Suprapubic skin (tissue), 3 donors: ENCODE measurements at regions not wholly inside any gene's neighbourhood (a gene's known extent, or its start where the extent isn't known, plus 50 kb on each side); places are given as distances from the start of the nearest gene placed in this dataset.

Source experiments
- CTCF ChIP-seq, 2 donors: fragments of 200-600 bp in 1 of 2; fragments of 450-650 bp in 1 of 2; sonication (generic) in 1 of 2; IDR thresholded peaks; one replicate each; pipeline ENCODE4 v1.5.1; 2016 to 2019; ENCODE audit warnings: antibody characterized with exemption in 2 of 2, mild to moderate bottlenecking in 1 of 2, moderate library complexity in 1 of 2
- POLR2AphosphoS5 ChIP-seq, 3 donors: sonication (generic); formaldehyde crosslinking; IDR thresholded peaks; one replicate each; pipeline ENCODE4 v1.6.1; 2017; ENCODE audit warnings: antibody characterized with exemption in 3 of 3

GRCh38 chr15:61379005-61379404, 149.9 kb upstream of the RORA start:
- TF ChIP-seq POLR2AphosphoS5 (IDR thresholded peaks at IDR 0.05) (no peak), CTCF (IDR thresholded peaks at IDR 0.05) (no peak)
